ENCODE measurements at regions not wholly inside any gene's neighbourhood (a gene's known extent, or its start where the extent isn't known, plus 50 kb on each side); places are given as distances from the start of the nearest gene placed in this dataset.
"Not testable (repeated sequence)": the region's sequence is repeated elsewhere in the genome, so short reads cannot be mapped to it uniquely, and the experiment has no call there.

DNA sequence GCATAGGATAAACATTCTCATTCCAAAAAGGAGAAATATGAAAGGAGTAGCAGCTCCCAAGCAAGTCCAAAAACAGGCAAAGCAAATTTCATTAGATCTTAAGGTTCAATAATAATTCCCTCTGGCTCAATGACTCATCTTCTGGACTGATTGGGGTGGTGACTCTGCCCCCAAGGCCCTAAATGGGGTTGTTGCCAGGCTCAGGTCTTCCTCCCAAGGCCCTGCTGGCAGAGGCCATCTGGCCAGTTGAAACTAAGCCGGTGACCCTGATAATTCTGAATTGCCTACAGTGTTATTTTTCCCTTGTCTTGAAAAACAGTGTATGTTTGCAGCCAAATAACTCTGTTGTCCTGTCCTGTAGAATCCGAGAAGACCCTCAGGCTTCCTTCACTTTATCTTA is 484.7 kb upstream of the ZNF337 start:
- not testable (repeated sequence) for H3K4me2 ChIP-seq (ENCODE audit: low read length); H3K9me2 ChIP-seq (ENCODE audit: insufficient read depth, low read length); H3K4me3 ChIP-seq (ENCODE audit: low read length); H4K20me1 ChIP-seq (ENCODE audit: insufficient read depth); H3K79me2 ChIP-seq (replicated peaks; ENCODE audit: insufficient read depth, low read length); H3K9me3 ChIP-seq (ENCODE audit: low read length); H3K36me3 ChIP-seq (ENCODE audit: insufficient read depth, low read length); H3F3A ChIP-seq (ENCODE audit: insufficient read depth, low read length, poor library complexity, severe bottlenecking); H3K27ac ChIP-seq (ENCODE audit: low read length); H3K27me3 ChIP-seq (ENCODE audit: insufficient read depth, low read depth, low read length); H2AFZ ChIP-seq (ENCODE audit: low read depth, low read length); H3K9ac ChIP-seq (ENCODE audit: low read length)

DNA sequence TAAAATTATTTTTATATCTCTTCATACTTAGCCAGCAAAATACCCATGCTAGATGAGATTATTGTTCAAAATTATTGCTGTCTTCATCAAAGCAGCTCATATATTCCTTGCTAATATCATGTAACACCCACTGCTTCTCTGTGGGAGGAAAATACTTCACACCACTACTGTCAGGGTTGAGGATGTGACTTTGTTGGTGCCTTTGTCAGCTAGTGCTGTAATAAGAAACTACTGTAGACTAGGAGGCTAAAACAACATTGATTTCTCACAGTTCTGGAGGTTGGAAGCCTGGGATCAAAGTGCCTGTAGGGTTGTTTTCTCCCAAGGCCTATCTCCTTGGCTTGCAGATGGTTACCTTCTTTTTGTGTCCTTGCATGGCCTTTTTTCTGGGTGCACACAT is 475.2 kb upstream of the ZNF337 start:
- not testable (repeated sequence) for H3K36me3 ChIP-seq (ENCODE audit: insufficient read depth, low read length); H4K20me1 ChIP-seq (ENCODE audit: insufficient read depth); H3K9me3 ChIP-seq (ENCODE audit: low read length); H3F3A ChIP-seq (ENCODE audit: insufficient read depth, low read length, poor library complexity, severe bottlenecking); H3K4me3 ChIP-seq (ENCODE audit: low read length); H3K9ac ChIP-seq (ENCODE audit: low read length); H2AFZ ChIP-seq (ENCODE audit: low read depth, low read length); H3K27me3 ChIP-seq (ENCODE audit: insufficient read depth, low read depth, low read length); H3K79me2 ChIP-seq (replicated peaks; ENCODE audit: insufficient read depth, low read length); H3K4me2 ChIP-seq (ENCODE audit: low read length); H3K27ac ChIP-seq (ENCODE audit: low read length); H3K9me2 ChIP-seq (ENCODE audit: insufficient read depth, low read length)

GRCh38 chr20:26169506-26169905 is 472.9 kb upstream of the ZNF337 start:
- Histone ChIP-seq H4K20me1 (ENCODE audit: insufficient read depth) (no peaks in the 10 kb centered on the region), H2AFZ (ENCODE audit: low read depth, low read length) (no peak overlapping the region)

DNA sequence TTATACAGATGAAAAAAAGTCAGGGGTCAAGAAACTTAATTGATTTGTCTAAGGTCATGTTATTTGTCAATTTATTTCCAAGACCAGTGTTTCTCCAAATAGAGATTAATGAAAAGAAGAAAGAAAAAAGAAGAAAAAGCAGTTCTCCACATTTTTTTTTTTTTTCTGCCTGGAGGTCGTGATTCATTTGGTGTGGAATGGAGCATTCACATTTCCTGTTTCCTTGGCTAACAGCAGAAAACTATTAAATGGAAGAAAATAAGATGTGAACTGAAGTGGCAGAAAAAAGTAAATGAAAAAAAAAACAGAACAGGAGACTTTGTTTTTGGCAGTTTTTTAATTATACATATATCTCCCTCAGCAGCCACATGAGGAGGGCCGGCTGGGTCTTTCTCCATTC is 470.8 kb upstream of the ZNF337 start:
- H3K36me3 ChIP-seq (ENCODE audit: insufficient read depth, low read length), result no peaks in the 10 kb centered on the region
- H3F3A ChIP-seq (ENCODE audit: insufficient read depth, low read length, poor library complexity, severe bottlenecking), result no peaks in the 10 kb centered on the region
- no peak overlapping the region for H3K4me2 ChIP-seq (ENCODE audit: low read length)
- H3K79me2 ChIP-seq (replicated peaks; ENCODE audit: insufficient read depth, low read length), result no peaks in the 10 kb centered on the region
- no peaks in the 10 kb centered on the region for H4K20me1 ChIP-seq (ENCODE audit: insufficient read depth)
- no peak overlapping the region for H3K9ac ChIP-seq (ENCODE audit: low read length)
- H3K27me3 ChIP-seq (ENCODE audit: insufficient read depth, low read depth, low read length), result no peaks in the 10 kb centered on the region
- TF ChIP-seq, protein P1, sequence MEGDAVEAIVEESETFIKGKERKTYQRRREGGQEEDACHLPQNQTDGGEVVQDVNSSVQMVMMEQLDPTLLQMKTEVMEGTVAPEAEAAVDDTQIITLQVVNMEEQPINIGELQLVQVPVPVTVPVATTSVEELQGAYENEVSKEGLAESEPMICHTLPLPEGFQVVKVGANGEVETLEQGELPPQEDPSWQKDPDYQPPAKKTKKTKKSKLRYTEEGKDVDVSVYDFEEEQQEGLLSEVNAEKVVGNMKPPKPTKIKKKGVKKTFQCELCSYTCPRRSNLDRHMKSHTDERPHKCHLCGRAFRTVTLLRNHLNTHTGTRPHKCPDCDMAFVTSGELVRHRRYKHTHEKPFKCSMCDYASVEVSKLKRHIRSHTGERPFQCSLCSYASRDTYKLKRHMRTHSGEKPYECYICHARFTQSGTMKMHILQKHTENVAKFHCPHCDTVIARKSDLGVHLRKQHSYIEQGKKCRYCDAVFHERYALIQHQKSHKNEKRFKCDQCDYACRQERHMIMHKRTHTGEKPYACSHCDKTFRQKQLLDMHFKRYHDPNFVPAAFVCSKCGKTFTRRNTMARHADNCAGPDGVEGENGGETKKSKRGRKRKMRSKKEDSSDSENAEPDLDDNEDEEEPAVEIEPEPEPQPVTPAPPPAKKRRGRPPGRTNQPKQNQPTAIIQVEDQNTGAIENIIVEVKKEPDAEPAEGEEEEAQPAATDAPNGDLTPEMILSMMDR (IDR thresholded peaks at IDR 0.05; ENCODE audit: poor library complexity, severe bottlenecking), result no peak
- TF ChIP-seq EP300 (conservative IDR thresholded peaks at IDR 0.05; ENCODE audit: poor library complexity, severe bottlenecking) (no peak), EZH2 (IDR thresholded peaks at IDR 0.05; ENCODE audit: borderline replicate concordance, insufficient read depth, low read length, poor library complexity, severe bottlenecking) (no peak), RAD21 (conservative IDR thresholded peaks at IDR 0.05) (no peak), MXI1 (conservative IDR thresholded peaks at IDR 0.05; ENCODE audit: poor library complexity, severe bottlenecking) (no peak), REST (IDR thresholded peaks at IDR 0.05; ENCODE audit: borderline replicate concordance) (no peak), POLR2AphosphoS5 (IDR thresholded peaks at IDR 0.05) (no peak), TAF1 (IDR thresholded peaks at IDR 0.05; ENCODE audit: low read depth) (no peak), SMC3 (conservative IDR thresholded peaks at IDR 0.05; ENCODE audit: poor library complexity) (no peak)
- no peak overlapping the region for H3K4me3 ChIP-seq (ENCODE audit: low read length)
- H2AFZ ChIP-seq (ENCODE audit: low read depth, low read length), result no peak overlapping the region
- H3K27ac ChIP-seq (ENCODE audit: low read length), result no peak overlapping the region
- no peaks in the 10 kb centered on the region for H3K9me3 ChIP-seq (ENCODE audit: low read length)
- no peaks in the 10 kb centered on the region for H3K9me2 ChIP-seq (ENCODE audit: insufficient read depth, low read length)

More at GRCh38 chr20:26169506-26169905, 472.9 kb upstream of the ZNF337 start:
- no peaks in the 10 kb centered on the region for H3F3A ChIP-seq (ENCODE audit: insufficient read depth, low read length, poor library complexity, severe bottlenecking)
- H3K9me2 ChIP-seq (ENCODE audit: insufficient read depth, low read length), result no peaks in the 10 kb centered on the region
- H3K79me2 ChIP-seq (replicated peaks; ENCODE audit: insufficient read depth, low read length), result no peaks in the 10 kb centered on the region
- TF ChIP-seq POLR2AphosphoS5 (IDR thresholded peaks at IDR 0.05) (no peak), TAF1 (IDR thresholded peaks at IDR 0.05; ENCODE audit: low read depth) (no peak), SMC3 (conservative IDR thresholded peaks at IDR 0.05; ENCODE audit: poor library complexity) (no peak), EP300 (conservative IDR thresholded peaks at IDR 0.05; ENCODE audit: poor library complexity, severe bottlenecking) (no peak)
- TF ChIP-seq, protein P1 (IDR thresholded peaks at IDR 0.05; ENCODE audit: poor library complexity, severe bottlenecking), result no peak
- no peak overlapping the region for H3K4me3 ChIP-seq (ENCODE audit: low read length)
- H3K36me3 ChIP-seq (ENCODE audit: insufficient read depth, low read length), result no peaks in the 10 kb centered on the region
- H3K27ac ChIP-seq (ENCODE audit: low read length), result no peak overlapping the region
- no peaks in the 10 kb centered on the region for H3K27me3 ChIP-seq (ENCODE audit: insufficient read depth, low read depth, low read length)
- no peaks in the 10 kb centered on the region for H3K9me3 ChIP-seq (ENCODE audit: low read length)
- H3K4me2 ChIP-seq (ENCODE audit: low read length), result no peak overlapping the region
- no peak overlapping the region for H3K9ac ChIP-seq (ENCODE audit: low read length)
